HG02970 (cell line): ENCODE measurements at regions not wholly inside any gene's neighbourhood (a gene's known extent, or its start where the extent isn't known, plus 50 kb on each side); places are given as distances from the start of the nearest gene placed in this dataset.
"Not testable (repeated sequence)": the region's sequence is repeated elsewhere in the genome, so short reads cannot be mapped to it uniquely, and the experiment has no call there.

Experiments
- ATAC-seq: cut with Tn5 transposase; IDR thresholded peaks from one replicate; pipeline ENCODE4 v1.9.1; 2021; ENCODE audit warnings: mild to moderate bottlenecking, moderate library complexity, moderate number of reproducible peaks; ENCODE audit not compliant: unreplicated experiment, low FRiP score

- ATAC-seq = no peak
These were observed 81.3 kb upstream of the BHLHE40 start for GRCh38 chr3:4897765-4898453.

- peak; percentile 80 for ATAC-seq
These were observed 80.6 kb upstream of the BHLHE40 start for GRCh38 chr3:4898454-4899313.

DNA sequence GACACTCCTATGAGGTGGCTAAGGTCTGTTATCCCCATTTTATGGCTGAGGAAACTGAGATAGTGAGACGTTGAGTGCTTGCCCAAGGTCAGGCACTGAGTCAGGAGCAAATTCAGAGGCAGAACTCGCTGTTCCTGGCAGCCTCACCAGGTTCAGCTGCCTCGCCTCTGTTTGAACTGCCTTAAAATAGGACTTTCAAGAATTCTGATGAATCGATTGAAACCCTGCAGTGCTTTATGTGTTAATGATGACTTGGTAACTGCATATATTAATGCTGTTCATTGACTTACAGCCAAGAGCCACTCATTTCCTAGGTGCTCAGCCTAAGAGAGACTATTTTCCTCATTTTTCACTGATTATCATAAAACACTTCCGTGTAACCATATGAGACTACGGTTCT, 79.5 kb upstream of the BHLHE40 start:
- ATAC-seq = no peak

DNA sequence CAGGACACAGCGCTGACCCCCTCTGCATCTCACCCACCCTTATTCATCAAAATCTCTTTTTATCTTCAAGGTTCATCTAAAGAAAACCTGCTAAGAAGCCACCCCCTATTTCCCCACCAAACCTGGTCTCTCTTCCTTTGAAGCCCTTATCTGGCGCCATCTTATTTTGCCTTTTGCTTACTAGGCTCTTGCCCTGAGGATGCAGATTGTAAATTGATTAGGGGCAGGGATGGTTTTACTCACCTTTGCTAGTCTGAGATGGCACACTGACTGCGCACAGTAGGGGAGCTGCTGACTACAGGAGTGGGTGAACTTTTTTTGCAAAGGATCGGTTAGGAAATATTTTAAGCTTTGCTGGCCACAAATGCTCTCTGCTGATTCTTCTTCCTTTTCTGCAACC, 78.9 kb upstream of the BHLHE40 start:
- no peak for ATAC-seq

- no peak for ATAC-seq
These were observed 74.2 kb upstream of the BHLHE40 start for GRCh38 chr3:4904811-4905695.

DNA sequence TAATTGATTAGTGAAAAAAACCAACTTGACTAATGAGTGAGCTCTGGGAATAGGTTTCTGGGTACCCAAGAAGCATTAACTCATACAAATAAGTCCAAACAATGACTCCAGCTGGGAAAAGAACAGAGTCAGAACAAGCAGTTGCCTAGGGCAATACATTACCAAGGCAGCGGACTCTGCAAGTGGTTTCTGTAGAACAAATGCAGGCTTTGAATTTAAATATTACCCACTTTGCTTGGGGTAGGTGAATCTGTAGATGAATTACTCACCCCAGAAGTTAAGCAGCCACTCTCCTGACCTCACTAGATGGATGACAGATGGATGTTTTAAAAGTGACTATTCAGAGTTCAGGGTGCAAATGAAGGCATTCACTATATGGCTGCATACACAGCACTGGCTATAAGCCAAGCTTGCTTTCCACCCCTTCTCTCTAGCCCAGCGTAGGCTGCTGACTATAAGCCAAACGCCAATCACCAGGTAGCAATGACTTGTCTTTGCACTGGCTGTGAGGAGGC, 73.1 kb upstream of the BHLHE40 start:
- no peak for ATAC-seq

- ATAC-seq = no peak
These were observed 72.2 kb upstream of the BHLHE40 start for GRCh38 chr3:4907050-4907449.

DNA sequence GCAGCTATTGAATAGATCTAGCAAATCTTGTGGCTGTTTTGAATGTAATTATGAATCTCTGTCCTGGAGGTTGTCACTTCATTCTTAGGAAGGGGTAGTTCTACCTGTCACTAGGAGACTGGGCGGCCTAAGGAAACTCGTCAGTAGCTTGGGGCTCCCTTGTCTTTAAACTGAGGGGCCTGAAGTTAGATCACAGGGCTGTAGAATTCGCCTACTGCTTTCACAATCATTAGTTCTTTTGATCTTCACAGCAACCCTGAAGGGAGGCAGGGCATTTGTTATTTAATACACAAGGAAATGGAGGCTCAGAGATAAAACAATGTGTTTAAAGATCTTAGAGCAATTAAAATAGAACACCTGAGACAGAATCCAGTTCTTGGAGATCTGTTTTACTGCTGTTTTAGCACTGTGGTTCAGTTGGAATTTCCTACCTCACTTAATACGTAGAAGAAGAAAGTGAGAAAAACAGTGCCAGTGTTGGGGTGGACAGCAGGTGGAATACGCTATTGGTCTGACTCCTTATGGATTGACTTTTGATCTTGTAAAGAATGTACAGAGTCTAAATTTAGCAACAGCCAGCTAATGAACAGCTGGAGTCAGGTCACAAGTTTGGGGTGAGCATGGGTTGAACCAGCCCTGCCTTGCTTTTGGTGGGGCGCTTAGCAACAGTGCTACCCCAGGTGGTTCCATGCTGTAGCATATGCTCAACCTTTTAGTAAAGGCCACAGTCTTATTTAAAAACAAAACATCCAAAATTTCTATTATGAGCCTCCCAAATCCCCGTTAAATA, 71.4 kb upstream of the BHLHE40 start:
- ATAC-seq = no peak

DNA sequence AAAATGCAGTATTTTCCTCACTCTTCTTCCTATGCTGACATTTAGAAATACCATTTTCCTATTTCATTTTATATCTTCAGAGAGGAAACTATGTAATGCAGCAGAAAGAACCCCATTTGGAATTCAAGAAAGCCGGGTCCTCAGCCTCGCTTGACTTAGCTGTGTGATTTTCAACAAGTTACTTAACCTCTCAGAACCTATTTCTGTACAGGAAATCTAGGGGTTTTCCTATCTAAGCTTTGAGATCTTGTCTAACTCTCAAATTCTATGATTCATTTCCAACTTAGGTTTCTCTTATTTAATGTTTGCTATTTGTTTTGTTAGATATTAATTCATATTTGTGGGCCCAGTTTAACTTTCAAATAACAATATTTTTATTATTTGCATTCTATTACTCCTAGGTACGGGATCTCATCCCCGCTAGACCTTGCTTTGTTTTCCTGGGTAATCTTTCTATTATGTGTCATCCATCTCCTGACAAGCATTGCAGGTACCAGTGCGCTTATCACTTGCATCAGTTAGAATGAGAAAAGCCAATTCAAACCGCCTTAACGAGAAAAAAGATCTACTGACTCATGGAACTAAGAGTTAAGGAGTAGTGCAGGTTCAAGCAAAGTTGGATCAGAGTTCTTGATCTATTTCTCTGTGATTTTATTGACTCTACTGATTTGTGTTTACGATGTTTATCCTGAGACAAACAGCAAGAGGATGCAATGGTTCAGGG, 70.6 kb upstream of the BHLHE40 start:
- no peak for ATAC-seq

- ATAC-seq = no peak
These were observed 64.8 kb upstream of the BHLHE40 start for GRCh38 chr3:4914464-4914863.

GRCh38 chr3:4921589-4921988, 57.6 kb upstream of the BHLHE40 start:
- not testable (repeated sequence) for ATAC-seq

- ATAC-seq = no peak
These were observed 52.3 kb upstream of the BHLHE40 start for GRCh38 chr3:4926892-4927291.

DNA sequence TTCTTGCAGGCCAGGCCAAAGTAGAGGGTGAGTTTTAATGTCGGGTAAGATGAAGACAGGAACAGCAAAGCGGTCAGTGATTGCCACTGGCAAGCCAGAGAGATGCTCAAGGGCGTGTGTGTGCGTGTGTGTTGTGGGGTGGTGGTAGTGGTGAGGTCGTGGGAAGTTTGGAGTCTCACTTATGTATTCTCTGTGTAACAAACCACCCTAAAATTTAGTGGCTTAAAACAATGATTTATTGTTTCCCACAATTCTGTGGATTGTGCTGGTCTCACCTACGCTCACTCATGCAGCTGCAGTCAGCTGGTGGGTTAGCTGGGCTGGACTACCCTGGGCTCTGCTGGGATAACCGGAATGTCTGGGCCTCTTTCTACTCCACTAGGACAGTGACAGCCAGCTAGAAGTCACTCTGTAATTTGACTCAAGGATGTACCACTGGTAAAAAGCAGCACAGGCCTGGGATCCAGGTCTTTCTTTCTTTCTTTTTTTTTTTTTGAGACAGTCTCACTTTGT, 50.9 kb upstream of the BHLHE40 start:
- ATAC-seq = no peak
